ENCODE measurements at regions not wholly inside any gene's neighbourhood (a gene's known extent, or its start where the extent isn't known, plus 50 kb on each side); places are given as distances from the start of the nearest gene placed in this dataset.
A peak's percentile ranks its signal among the peaks of the same experiment; 100 is the strongest.

GRCh38 chr5:3341446-3342240 is 254.0 kb upstream of the IRX1 start:
- ChIA-PET POLR2A (ENCODE audit: low non-redundant PET) (no interaction called here), CTCF (no interaction called here)
- TF ChIP-seq CTCF (conservative IDR thresholded peaks at IDR 0.05; ENCODE audit: low read depth): no peak
- no peak for DNase-seq (ENCODE audit: low spot score)
- H3K27ac ChIP-seq: peak overlapping the region; percentile 77

- CTCF ChIA-PET: no interaction called here
- TF ChIP-seq CTCF (conservative IDR thresholded peaks at IDR 0.05; ENCODE audit: low read depth): no peak
- no peak for DNase-seq (ENCODE audit: low spot score)
These were observed 255.2 kb upstream of the IRX1 start for GRCh38 chr5:3340471-3340870.

GRCh38 chr5:3339798-3340115 is 255.9 kb upstream of the IRX1 start:
- no peak overlapping the region for H3K27ac ChIP-seq
- ChIA-PET POLR2A (ENCODE audit: low non-redundant PET) (no interaction called here), CTCF (no interaction called here)
- no peak for DNase-seq (ENCODE audit: low spot score)
- no peak for TF ChIP-seq CTCF (conservative IDR thresholded peaks at IDR 0.05; ENCODE audit: low read depth)

More at GRCh38 chr5:3340471-3340870, 255.2 kb upstream of the IRX1 start:
- H3K27ac ChIP-seq: peak overlapping the region; percentile 77
- POLR2A ChIA-PET (ENCODE audit: low non-redundant PET): no interaction called here

GRCh38 chr5:3339092-3339797 is 256.4 kb upstream of the IRX1 start:
- ChIA-PET POLR2A (ENCODE audit: low non-redundant PET) (no interaction called here), CTCF (no interaction called here)
- no peak overlapping the region for H3K27ac ChIP-seq
- DNase-seq (ENCODE audit: low spot score): no peak
- TF ChIP-seq CTCF (conservative IDR thresholded peaks at IDR 0.05; ENCODE audit: low read depth): no peak

GRCh38 chr5:3337812-3338541 is 257.7 kb upstream of the IRX1 start:
- ChIA-PET CTCF (no interaction called here), POLR2A (ENCODE audit: low non-redundant PET) (no interaction called here)
- no peak for TF ChIP-seq CTCF (conservative IDR thresholded peaks at IDR 0.05; ENCODE audit: low read depth)
- H3K27ac ChIP-seq: no peak overlapping the region
- DNase-seq (ENCODE audit: low spot score): no peak

GRCh38 chr5:3336666-3337065 is 259.0 kb upstream of the IRX1 start:
- DNase-seq (ENCODE audit: low spot score): no peak
- no peak overlapping the region for H3K27ac ChIP-seq
- CTCF ChIA-PET: no interaction called here
- POLR2A ChIA-PET (ENCODE audit: low non-redundant PET): no interaction called here
- no peak for TF ChIP-seq CTCF (conservative IDR thresholded peaks at IDR 0.05; ENCODE audit: low read depth)
